ENCODE measurements at regions not wholly inside any gene's neighbourhood (a gene's known extent, or its start where the extent isn't known, plus 50 kb on each side); places are given as distances from the start of the nearest gene placed in this dataset.

DNA sequence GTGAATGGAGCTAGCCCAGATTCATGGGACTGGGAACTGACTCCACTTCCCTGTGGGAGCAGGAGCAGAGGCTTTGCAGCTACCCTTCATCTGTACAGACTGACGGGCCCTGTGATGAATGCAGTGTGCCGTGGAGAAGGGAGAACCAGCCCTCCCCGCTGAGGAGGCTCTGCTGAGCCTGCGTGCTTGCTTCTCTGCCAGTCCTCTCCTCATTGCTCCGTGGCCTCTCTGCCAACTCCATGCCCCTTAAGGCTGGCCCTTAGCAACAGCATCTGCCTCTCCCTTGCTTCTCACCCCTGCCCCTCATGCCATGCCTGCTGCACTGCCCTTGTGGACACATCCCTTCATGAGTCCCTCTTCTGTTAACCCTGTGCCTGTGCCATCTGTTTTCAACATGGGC lies 53.6 kb downstream of the GADD45G start:
- TF ChIP-seq, protein P1, sequence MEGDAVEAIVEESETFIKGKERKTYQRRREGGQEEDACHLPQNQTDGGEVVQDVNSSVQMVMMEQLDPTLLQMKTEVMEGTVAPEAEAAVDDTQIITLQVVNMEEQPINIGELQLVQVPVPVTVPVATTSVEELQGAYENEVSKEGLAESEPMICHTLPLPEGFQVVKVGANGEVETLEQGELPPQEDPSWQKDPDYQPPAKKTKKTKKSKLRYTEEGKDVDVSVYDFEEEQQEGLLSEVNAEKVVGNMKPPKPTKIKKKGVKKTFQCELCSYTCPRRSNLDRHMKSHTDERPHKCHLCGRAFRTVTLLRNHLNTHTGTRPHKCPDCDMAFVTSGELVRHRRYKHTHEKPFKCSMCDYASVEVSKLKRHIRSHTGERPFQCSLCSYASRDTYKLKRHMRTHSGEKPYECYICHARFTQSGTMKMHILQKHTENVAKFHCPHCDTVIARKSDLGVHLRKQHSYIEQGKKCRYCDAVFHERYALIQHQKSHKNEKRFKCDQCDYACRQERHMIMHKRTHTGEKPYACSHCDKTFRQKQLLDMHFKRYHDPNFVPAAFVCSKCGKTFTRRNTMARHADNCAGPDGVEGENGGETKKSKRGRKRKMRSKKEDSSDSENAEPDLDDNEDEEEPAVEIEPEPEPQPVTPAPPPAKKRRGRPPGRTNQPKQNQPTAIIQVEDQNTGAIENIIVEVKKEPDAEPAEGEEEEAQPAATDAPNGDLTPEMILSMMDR (optimal IDR thresholded peaks at IDR 0.05 in 1 of 3, IDR thresholded peaks at IDR 0.05 in 1 of 3, conservative IDR thresholded peaks at IDR 0.05 in 1 of 3; ENCODE audit: extremely low read depth in 1 of 3, insufficient read depth in 2 of 3, low read length in 3 of 3): no peak
- TF ChIP-seq EZH2 (IDR thresholded peaks at IDR 0.05; ENCODE audit: low read length): no peak

All from keratinocyte (primary cell).